LoVo (cell line): ENCODE measurements at regions not wholly inside any gene's neighbourhood (a gene's known extent, or its start where the extent isn't known, plus 50 kb on each side); places are given as distances from the start of the nearest gene placed in this dataset.

Source experiments
- DNase-seq: peaks from one replicate; pipeline ENCODE4 v3.0.0-alpha.2; 2016; ENCODE audit warnings: low spot score

- no peak for DNase-seq
These were observed 535.0 kb downstream of the TBC1D22A start for GRCh38 chr22:47297261-47298016.

DNA sequence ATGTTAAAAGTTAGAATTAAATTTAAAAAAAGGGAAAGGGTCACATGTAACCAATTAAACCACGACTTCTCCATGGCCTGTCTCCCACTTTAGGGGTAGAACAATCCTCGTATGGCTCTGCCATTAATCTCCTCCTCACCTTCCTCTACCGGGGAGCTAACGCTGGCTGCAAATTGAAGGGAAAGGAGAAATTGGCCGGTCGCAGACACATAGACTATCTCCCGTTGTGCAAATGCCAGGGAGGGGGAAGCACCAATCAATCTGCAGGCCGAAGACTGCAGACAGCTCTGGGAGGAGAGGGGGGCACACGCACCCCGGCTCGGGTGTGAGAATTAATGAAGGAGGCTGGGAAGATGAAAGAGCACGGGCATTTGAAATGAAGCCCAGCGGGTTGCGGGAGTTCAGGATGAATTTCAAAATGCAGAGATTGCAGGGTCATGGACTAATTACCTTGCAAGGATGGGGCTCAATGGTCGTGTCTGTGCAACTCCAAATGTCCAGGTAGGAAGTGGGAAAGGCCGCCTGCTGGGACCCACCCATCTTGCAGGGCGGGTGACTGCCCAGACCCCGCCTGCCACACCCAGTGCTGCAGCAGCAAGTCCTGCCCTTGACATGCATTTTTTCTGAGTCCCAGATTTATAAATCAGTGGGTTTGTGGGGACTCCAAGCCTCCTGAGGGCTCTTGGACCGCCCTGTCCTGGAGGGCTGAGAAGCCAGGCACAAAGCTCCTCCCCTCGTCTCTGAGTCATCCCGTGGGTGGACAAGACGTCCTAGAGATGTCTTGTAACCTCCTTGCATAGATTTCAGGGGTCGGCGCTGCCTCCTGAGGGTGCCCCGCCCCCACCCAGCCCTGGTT lies 534.2 kb downstream of the TBC1D22A start:
- DNase-seq: no peak

GRCh38 chr22:47295982-47296381 lies 533.5 kb downstream of the TBC1D22A start:
- DNase-seq: no peak

DNA sequence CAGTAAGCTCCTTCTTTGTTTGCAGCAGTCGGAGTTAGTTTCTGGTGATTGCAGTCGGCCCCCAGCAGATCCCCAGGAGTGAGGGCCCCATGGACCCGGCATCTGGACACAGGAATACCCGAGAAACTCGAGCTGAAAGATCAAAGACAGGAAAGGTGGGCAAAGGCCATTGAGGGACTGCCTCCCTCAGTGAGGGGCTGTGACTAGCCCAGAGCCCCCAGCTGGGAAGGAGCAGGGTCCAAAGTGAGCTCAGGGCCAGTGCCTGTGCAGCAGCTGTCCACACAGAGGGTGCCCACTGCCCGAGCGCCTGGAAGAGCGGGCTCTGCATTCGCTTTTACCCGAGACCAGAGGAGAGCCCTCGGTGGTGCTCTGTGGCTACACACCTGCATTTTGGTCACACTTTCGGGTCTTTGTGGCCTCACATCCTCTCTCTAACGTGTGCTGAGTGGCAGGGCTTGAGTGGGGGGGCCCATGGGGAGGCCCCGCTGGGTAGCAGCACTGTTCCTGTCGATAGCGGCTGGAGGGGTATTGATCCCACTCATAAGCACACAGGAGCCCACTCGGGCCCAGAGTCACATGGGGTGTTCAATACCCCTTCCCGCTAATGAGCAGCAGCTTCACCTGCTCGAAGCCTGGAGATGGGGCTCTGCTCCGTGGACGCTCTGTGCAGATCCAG lies 532.9 kb downstream of the TBC1D22A start:
- no peak for DNase-seq

DNA sequence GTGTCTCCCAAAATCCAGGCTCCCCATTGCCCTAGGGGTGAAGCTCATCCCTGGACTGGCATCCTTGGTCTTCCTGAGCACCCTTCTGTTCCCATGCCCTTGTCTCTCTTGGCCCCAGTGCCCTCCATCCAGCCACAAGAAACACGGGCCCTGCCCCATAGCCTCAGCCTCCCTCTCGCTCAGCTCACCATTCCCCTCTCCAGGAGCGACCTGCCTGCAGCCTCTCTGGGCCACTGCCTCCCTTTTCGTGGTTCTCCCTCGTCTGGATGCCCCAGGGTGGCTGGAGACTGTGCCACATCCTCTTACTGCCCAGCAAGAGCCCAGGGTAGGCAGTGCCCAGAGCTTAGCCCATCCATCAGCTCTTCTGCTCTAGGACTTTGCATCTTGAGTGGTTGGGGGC lies 532.1 kb downstream of the TBC1D22A start:
- DNase-seq: no peak

DNA sequence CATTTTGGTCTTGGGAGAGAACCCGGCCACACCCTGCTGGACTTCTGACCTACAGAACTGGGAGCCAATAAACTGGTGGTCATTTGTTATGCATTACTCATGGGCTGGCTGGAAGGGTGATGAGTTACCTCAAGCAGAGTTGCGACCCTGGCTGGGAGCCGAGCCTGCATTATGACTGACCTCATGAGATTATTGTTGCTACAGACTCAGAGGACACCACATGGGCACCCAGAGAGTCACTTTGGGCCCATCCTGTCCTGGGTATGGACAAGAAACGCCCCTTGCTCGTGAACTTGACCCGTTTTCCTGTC lies 531.7 kb downstream of the TBC1D22A start:
- DNase-seq: peak; percentile 50

DNA sequence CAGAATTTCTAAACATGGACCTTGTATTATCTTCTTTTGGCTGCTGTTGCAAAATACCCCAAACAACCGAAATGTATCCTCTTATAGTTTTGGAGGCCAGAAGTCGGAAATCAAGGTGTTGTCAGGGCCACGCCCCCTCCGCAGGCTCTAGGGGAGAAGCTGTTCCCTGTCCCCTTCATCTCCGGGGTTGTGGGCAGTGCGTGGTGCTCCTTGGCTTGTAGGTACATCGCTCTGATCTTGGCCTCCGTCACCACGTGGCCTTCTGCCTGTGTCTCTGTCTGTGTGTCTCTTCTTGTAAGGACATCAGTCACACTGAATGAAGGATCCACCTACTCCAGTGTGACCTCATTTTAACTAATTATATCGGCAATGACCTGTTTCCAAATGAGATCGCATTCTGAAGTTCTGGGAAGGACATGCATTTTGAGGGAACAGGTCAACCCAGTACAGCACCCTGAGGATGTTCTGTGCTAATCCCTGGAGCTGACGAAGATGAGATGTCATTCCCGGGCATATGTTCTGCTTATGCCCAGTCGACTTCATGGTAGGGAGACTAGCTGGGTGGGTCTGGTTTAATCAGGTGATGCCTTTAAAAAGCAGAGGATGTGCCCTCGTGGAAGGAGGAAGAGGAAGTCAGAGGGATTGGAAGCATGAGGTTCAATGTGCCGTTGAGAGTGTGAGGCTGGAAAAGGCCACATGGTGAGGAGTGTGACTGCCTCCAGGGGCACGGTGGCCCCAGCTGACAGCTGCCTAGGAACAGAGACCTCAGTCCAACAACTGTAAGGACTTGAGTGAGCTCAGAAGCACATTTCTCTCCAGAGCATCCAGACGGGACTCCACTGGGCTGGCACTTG lies 531.1 kb downstream of the TBC1D22A start:
- DNase-seq: no peak

DNA sequence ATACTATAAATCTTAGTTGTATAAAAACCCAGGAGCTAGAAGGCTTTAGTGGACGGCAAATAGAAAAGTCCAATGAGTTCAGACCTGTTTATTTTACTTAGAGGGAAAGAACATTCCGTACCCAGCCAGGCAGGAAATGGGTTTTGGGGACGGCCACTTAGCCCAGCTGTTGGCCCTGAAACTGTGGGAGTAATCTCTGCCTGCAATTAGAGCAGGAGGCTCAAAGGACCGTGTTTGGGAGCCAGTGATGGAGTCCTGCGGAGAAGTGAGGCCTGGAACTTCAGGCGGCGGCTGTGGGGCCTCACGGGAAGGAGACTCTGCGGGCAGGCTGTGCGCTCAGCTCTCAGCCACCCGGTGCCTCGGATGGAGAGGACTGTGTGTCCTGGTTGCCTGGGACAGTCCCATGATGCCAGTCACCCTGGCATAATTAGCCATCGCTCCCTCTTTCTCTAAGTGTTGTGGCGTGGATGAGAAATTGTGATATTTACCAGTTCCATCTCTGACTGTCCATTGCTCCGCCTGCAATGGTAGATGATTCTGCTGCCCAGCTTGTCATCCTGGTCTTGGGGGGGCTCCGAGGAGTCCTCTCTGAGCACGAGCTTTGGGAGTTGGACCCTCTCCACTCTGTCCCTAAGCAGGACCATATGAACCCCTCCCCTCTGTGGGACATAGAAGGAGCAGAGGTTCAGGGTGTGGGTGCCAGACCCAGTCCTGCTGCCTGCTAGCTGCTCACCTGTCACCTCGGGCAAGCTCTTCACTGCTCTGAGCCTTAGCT lies 530.3 kb downstream of the TBC1D22A start:
- no peak for DNase-seq

- no peak for DNase-seq
These were observed 529.4 kb downstream of the TBC1D22A start for GRCh38 chr22:47291565-47292495.

DNA sequence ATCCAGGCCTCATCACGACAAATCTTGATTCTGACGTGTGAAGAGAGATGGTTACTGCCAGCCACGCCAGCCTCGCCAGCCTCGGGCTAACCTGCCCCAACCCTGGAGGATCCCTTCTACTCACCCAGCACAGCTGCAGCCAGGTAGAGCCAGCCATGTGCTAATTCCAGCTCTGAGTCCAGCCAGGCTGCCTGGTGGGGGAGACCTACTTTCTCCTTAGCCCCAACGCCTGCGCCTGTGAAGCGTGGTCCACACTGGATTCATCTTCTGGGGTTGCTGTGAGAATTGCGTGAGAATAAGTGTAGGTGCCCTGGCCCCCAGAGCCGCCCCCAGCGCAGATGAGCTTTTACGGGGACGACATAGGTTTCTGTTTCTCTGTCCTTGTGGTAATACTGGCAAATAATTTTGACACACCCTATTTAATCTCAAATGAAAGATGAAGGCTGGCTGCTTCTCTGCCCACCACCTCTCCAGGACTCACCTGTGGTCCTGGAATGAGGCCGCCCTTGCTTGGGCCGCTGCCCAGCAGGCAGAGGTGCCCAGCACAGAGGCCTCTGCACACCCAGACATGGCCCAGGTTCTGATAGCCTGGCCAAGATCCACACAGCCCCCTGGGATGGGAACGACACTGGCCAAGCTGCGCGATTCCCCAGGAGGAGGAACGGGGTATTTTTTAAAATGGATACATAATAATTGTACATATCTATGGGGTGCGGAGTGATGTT lies 528.4 kb downstream of the TBC1D22A start:
- DNase-seq: no peak

GRCh38 chr22:47289336-47289985 lies 527.0 kb downstream of the TBC1D22A start:
- DNase-seq: no peak

DNA sequence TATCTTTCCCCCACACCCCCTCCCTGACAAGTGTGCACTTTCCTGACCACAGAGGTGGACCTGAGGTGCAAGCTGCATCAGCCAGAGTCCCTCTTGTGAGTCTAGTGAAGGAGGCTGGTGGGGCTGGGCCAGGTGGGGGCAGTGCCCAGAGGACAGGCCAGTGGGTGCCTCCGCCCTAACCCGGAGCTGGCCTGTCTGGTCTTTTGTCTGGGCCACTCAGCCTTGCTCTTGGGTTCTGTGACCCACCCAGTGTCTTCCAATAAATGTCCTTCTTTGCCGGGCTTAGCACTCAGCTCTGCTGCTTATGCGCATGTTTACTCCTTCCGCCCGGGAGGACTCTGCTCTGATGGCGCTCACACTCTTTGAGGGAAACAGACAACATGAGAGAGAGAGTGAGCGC lies 526.2 kb downstream of the TBC1D22A start:
- no peak for DNase-seq

- DNase-seq: no peak
These were observed 525.1 kb downstream of the TBC1D22A start for GRCh38 chr22:47287516-47287915.

DNA sequence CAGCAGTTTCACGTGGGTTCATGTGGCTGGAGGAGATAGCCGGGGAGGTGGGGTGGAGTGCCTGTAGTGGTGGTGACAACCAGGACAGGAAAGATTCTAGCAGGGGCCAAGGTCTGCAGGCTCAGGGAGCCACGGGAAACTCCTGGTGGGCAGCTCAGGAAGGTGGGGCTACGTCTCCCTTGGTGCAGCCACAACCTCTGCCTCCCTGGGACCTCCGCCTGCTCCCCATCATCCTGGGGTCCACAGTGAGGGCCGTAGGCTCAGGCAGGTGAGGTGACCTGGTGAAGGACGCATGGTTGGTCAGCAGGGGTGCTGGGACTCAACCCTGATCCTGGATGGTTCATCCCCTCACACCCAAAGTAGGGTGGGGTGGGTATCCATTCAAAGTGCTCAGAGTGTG lies 524.1 kb downstream of the TBC1D22A start:
- DNase-seq: no peak

DNA sequence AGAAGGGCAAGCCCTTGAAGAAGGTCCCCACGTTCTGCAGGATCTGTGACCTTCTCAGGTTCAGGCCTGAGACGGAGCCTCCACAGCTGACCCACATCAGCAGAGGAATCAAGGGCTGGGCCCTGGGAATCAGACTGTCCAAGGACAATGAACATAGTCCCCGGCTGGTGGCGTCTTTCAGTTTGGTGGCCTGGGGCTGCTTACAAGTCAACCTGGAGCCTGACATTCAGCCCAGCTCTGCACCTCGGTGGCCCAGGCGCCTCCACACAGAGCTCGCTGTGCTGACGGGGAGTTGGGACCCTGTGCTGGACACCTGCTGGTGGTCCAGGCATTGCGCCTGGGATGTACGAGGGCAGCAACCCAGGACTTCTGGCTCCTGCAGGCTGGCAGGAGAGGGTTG lies 523.5 kb downstream of the TBC1D22A start:
- no peak for DNase-seq

GRCh38 chr22:47284822-47285221 lies 522.4 kb downstream of the TBC1D22A start:
- no peak for DNase-seq

- DNase-seq: no peak
These were observed 521.9 kb downstream of the TBC1D22A start for GRCh38 chr22:47284360-47284759.

DNA sequence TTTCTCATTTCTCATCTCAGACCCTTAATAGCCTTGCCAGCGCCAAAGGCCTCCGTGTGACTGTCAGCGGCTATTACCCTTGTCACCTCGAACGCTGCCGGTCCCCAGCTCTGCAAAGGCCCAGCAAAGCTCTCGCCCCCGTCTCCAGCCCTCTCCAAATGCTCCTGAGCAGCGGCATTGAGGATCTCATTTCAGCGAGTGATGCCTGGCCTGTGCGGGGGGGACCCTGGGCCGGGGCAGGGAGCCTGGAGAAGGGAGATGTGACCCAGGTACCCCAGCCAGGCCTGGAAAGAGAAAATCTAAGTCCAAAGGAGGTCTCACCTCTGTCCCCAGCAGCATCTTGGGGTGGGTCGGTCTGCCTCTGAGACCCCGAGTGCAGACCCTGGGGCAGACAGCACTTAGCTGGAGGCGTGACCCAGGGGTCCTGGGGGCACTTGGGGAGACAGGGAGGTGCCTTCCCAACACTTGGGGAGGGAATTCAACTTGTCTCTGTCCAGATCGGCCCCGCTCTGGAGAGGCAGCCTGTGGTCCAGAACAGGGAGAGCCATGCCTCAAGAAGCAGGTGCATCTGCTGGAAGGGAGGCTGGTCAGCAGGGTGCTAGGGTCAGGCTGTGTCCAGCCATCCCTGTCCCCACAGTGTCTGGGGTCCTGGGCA lies 521.3 kb downstream of the TBC1D22A start:
- DNase-seq: no peak
